ENCODE measurements at regions not wholly inside any gene's neighbourhood (a gene's known extent, or its start where the extent isn't known, plus 50 kb on each side); places are given as distances from the start of the nearest gene placed in this dataset.

DNA sequence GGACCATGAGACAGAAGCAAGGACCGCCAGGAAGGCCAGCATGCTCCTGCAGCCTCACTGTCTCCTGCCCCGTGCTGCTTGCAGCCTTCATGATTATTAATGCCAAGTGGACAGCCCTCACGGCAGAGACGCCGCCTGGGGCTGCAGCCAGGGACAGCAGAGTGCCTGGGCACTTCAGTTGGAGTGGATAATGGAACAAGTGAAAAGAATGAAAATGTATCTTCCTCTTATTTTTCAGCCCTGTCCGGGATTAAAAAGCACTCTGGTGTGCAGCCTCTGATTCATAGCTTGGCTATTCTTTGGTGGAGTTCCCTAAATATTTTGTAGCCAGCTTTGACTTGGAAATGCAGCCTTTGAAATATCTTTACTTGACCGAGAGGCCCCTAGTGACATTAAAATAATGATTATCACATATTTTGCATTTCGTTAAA lies 1404.2 kb downstream of the BRD1 start:
- H3F3A ChIP-seq (replicated peaks; ENCODE audit: low read depth): no peaks in the 10 kb centered on the region
- no peaks in the 10 kb centered on the region for H3K79me2 ChIP-seq (replicated peaks; ENCODE audit: insufficient read depth)
- H4K20me1 ChIP-seq (replicated peaks; ENCODE audit: insufficient read depth): no peaks in the 10 kb centered on the region
- TF ChIP-seq, protein P1, sequence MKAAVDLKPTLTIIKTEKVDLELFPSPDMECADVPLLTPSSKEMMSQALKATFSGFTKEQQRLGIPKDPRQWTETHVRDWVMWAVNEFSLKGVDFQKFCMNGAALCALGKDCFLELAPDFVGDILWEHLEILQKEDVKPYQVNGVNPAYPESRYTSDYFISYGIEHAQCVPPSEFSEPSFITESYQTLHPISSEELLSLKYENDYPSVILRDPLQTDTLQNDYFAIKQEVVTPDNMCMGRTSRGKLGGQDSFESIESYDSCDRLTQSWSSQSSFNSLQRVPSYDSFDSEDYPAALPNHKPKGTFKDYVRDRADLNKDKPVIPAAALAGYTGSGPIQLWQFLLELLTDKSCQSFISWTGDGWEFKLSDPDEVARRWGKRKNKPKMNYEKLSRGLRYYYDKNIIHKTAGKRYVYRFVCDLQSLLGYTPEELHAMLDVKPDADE (IDR thresholded peaks at IDR 0.05): no peak
- TF ChIP-seq NANOG (IDR thresholded peaks at IDR 0.05; ENCODE audit: borderline replicate concordance): no peak
- TF ChIP-seq, protein P2, sequence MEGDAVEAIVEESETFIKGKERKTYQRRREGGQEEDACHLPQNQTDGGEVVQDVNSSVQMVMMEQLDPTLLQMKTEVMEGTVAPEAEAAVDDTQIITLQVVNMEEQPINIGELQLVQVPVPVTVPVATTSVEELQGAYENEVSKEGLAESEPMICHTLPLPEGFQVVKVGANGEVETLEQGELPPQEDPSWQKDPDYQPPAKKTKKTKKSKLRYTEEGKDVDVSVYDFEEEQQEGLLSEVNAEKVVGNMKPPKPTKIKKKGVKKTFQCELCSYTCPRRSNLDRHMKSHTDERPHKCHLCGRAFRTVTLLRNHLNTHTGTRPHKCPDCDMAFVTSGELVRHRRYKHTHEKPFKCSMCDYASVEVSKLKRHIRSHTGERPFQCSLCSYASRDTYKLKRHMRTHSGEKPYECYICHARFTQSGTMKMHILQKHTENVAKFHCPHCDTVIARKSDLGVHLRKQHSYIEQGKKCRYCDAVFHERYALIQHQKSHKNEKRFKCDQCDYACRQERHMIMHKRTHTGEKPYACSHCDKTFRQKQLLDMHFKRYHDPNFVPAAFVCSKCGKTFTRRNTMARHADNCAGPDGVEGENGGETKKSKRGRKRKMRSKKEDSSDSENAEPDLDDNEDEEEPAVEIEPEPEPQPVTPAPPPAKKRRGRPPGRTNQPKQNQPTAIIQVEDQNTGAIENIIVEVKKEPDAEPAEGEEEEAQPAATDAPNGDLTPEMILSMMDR (conservative IDR thresholded peaks at IDR 0.05; ENCODE audit: low read depth in 2 of 2): no peak
- TF ChIP-seq, protein P3, sequence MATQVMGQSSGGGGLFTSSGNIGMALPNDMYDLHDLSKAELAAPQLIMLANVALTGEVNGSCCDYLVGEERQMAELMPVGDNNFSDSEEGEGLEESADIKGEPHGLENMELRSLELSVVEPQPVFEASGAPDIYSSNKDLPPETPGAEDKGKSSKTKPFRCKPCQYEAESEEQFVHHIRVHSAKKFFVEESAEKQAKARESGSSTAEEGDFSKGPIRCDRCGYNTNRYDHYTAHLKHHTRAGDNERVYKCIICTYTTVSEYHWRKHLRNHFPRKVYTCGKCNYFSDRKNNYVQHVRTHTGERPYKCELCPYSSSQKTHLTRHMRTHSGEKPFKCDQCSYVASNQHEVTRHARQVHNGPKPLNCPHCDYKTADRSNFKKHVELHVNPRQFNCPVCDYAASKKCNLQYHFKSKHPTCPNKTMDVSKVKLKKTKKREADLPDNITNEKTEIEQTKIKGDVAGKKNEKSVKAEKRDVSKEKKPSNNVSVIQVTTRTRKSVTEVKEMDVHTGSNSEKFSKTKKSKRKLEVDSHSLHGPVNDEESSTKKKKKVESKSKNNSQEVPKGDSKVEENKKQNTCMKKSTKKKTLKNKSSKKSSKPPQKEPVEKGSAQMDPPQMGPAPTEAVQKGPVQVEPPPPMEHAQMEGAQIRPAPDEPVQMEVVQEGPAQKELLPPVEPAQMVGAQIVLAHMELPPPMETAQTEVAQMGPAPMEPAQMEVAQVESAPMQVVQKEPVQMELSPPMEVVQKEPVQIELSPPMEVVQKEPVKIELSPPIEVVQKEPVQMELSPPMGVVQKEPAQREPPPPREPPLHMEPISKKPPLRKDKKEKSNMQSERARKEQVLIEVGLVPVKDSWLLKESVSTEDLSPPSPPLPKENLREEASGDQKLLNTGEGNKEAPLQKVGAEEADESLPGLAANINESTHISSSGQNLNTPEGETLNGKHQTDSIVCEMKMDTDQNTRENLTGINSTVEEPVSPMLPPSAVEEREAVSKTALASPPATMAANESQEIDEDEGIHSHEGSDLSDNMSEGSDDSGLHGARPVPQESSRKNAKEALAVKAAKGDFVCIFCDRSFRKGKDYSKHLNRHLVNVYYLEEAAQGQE (IDR thresholded peaks at IDR 0.05; ENCODE audit: unreplicated experiment): no peak
- no peak for TF ChIP-seq ZNF331 (CRISPR knock-in tag; IDR thresholded peaks at IDR 0.05; ENCODE audit: low read depth)
- TF ChIP-seq EZH2 (IDR thresholded peaks at IDR 0.05; ENCODE audit: low read depth, unreplicated experiment): no peak
- TF ChIP-seq EZH2phosphoT487 (IDR thresholded peaks at IDR 0.05; ENCODE audit: unreplicated experiment): no peak
- no peak for TF ChIP-seq CREB1 (CRISPR knock-in tag; IDR thresholded peaks at IDR 0.05; ENCODE audit: low read depth)
- no peak for TF ChIP-seq ZNF114 (CRISPR knock-in tag; IDR thresholded peaks at IDR 0.05)
- TF ChIP-seq JUNB (IDR thresholded peaks at IDR 0.05; ENCODE audit: unreplicated experiment): no peak
- TF ChIP-seq, protein P4, sequence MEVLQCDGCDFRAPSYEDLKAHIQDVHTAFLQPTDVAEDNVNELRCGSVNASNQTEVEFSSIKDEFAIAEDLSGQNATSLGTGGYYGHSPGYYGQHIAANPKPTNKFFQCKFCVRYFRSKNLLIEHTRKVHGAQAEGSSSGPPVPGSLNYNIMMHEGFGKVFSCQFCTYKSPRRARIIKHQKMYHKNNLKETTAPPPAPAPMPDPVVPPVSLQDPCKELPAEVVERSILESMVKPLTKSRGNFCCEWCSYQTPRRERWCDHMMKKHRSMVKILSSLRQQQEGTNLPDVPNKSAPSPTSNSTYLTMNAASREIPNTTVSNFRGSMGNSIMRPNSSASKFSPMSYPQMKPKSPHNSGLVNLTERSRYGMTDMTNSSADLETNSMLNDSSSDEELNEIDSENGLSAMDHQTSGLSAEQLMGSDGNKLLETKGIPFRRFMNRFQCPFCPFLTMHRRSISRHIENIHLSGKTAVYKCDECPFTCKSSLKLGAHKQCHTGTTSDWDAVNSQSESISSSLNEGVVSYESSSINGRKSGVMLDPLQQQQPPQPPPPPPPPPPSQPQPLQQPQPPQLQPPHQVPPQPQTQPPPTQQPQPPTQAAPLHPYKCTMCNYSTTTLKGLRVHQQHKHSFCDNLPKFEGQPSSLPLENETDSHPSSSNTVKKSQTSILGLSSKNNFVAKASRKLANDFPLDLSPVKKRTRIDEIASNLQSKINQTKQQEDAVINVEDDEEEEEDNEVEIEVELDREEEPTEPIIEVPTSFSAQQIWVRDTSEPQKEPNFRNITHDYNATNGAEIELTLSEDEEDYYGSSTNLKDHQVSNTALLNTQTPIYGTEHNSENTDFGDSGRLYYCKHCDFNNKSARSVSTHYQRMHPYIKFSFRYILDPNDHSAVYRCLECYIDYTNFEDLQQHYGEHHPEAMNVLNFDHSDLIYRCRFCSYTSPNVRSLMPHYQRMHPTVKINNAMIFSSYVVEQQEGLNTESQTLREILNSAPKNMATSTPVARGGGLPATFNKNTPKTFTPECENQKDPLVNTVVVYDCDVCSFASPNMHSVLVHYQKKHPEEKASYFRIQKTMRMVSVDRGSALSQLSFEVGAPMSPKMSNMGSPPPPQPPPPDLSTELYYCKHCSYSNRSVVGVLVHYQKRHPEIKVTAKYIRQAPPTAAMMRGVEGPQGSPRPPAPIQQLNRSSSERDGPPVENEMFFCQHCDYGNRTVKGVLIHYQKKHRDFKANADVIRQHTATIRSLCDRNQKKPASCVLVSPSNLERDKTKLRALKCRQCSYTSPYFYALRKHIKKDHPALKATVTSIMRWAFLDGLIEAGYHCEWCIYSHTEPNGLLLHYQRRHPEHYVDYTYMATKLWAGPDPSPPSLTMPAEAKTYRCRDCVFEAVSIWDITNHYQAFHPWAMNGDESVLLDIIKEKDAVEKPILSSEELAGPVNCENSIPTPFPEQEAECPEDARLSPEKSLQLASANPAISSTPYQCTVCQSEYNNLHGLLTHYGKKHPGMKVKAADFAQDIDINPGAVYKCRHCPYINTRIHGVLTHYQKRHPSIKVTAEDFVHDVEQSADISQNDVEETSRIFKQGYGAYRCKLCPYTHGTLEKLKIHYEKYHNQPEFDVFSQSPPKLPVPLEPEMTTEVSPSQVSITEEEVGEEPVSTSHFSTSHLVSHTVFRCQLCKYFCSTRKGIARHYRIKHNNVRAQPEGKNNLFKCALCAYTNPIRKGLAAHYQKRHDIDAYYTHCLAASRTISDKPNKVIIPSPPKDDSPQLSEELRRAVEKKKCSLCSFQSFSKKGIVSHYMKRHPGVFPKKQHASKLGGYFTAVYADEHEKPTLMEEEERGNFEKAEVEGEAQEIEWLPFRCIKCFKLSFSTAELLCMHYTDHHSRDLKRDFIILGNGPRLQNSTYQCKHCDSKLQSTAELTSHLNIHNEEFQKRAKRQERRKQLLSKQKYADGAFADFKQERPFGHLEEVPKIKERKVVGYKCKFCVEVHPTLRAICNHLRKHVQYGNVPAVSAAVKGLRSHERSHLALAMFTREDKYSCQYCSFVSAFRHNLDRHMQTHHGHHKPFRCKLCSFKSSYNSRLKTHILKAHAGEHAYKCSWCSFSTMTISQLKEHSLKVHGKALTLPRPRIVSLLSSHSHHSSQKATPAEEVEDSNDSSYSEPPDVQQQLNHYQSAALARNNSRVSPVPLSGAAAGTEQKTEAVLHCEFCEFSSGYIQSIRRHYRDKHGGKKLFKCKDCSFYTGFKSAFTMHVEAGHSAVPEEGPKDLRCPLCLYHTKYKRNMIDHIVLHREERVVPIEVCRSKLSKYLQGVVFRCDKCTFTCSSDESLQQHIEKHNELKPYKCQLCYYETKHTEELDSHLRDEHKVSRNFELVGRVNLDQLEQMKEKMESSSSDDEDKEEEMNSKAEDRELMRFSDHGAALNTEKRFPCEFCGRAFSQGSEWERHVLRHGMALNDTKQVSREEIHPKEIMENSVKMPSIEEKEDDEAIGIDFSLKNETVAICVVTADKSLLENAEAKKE (CRISPR knock-in tag; IDR thresholded peaks at IDR 0.05): no peak
- no peak for TF ChIP-seq POLR2AphosphoS5 (IDR thresholded peaks at IDR 0.05; ENCODE audit: low read depth)
- no peak for TF ChIP-seq STAT1 (IDR thresholded peaks at IDR 0.05; ENCODE audit: unreplicated experiment)
- ATAC-seq (no peak), DNase-seq (ENCODE audit: low spot score) (no peak)
- no peak overlapping the region for H3K4me3 ChIP-seq
- Mint-ChIP-seq H3K36me3 (ENCODE audit: low read depth) (no peaks in the 10 kb centered on the region), H3K4me3 (no peak overlapping the region), H3K9me3 (no peaks in the 10 kb centered on the region), H3K27ac (no peak overlapping the region), H3K27me3 (ENCODE audit: insufficient read depth, low read depth, poor library complexity) (peaks cover 6% of the 10 kb centered on the region), H3K4me1 (peaks cover 2% of the 10 kb centered on the region; the same call in 2 of the 3 replicates)
- H3K27me3 ChIP-seq (ENCODE audit: insufficient read depth): no peaks in the 10 kb centered on the region
- H3K4me2 ChIP-seq: no peak overlapping the region
- H3K9me2 ChIP-seq (ENCODE audit: insufficient read depth): no peaks in the 10 kb centered on the region
- H3K4me1 ChIP-seq (ENCODE audit: insufficient read depth): no peaks in the 10 kb centered on the region
- no peak overlapping the region for H2AFZ ChIP-seq
- H3K36me3 ChIP-seq (ENCODE audit: insufficient read depth): no peaks in the 10 kb centered on the region
- H3K27ac ChIP-seq (ENCODE audit: low read depth): no peak overlapping the region

Data from GM23338 (cell line).